SK-N-SH (cell line): ENCODE measurements at regions not wholly inside any gene's neighbourhood (a gene's known extent, or its start where the extent isn't known, plus 50 kb on each side); places are given as distances from the start of the nearest gene placed in this dataset.

ENCODE experiments used
- CTCF ChIA-PET: fragments of 300-600, 350-600 bp; formaldehyde crosslinking; extraction: SDS; loops from one replicate; lab custom pipeline; 2021; lab: Yijun Ruan, JAX
- POLR2A ChIA-PET: fragments of 350-600 bp; sonication (Branson Sonifier 250); formaldehyde crosslinking; extraction: SDS; loops from one replicate; lab custom pipeline; 2020; ENCODE audit warnings: antibody characterized with exemption, inconsistent platforms; lab: Yijun Ruan, JAX
- DNase-seq: peaks from one replicate; pipeline ENCODE4 v3.0.0; 2012
- H2AFZ ChIP-seq: fragments of 200-600 bp; sonication (generic); 2 replicates; pipeline ENCODE4 v1.8.1; 2016; ENCODE audit warnings: antibody characterized with exemption, mild to moderate bottlenecking, low read depth
- H3F3A ChIP-seq: fragments of 200-600 bp; sonication (generic); replicated peaks from 2 replicates; pipeline ENCODE3; 2016; ENCODE audit warnings: antibody characterized with exemption, mild to moderate bottlenecking; ENCODE audit not compliant: insufficient read depth
- H3K27ac ChIP-seq, 2 experiments: fragments of 200-500 bp in 1 of 2; fragments of 200-600 bp in 1 of 2; sonication (Bioruptor generic) in 1 of 2; sonication (generic), shearing (Covaris generic) in 1 of 2; 2 replicates each; pipeline versions ENCODE4 v1.5.1 to v1.6.1; 2014 to 2016; ENCODE audit warnings: low read depth in 2 of 2, inconsistent platforms in 1 of 2, low read length in 1 of 2, mild to moderate bottlenecking in 1 of 2, mixed read lengths in 1 of 2
- H3K27me3 ChIP-seq: fragments of 200-600 bp; sonication (generic), shearing (Covaris generic); 2 replicates; pipeline ENCODE4 v1.6.1; 2016; ENCODE audit warnings: mixed run types; ENCODE audit not compliant: insufficient read depth
- H3K36me3 ChIP-seq, 2 experiments: fragments of 200-500 bp in 1 of 2; fragments of 200-600 bp in 1 of 2; sonication (Bioruptor generic) in 1 of 2; sonication (generic) in 1 of 2; replicated peaks in 1 of 2; 2 replicates each; pipeline versions ENCODE3 to v1.5.1; 2014 to 2016; ENCODE audit warnings: low read length in 1 of 2, mild to moderate bottlenecking in 1 of 2; ENCODE audit not compliant: insufficient read depth in 2 of 2, control insufficient read depth in 1 of 2
- H3K4me1 ChIP-seq, 2 experiments: fragments of 200-500 bp in 1 of 2; fragments of 200-600 bp in 1 of 2; sonication (Bioruptor generic) in 1 of 2; sonication (generic), shearing (Covaris generic) in 1 of 2; 2 replicates each; pipeline versions ENCODE4 v1.5.1 to v1.6.1; 2014 to 2016; ENCODE audit warnings: low read depth in 1 of 2, low read length in 1 of 2, mixed run types in 1 of 2; ENCODE audit not compliant: insufficient read depth in 2 of 2, control insufficient read depth in 1 of 2
- H3K4me2 ChIP-seq: fragments of 200-600 bp; sonication (generic), shearing (Covaris generic); 2 replicates; pipeline ENCODE4 v1.6.1; 2017; ENCODE audit warnings: mixed run types
- H3K4me3 ChIP-seq, 2 experiments: fragments of 200-500 bp in 1 of 2; fragments of 200-600 bp in 1 of 2; sonication (Bioruptor generic) in 1 of 2; sonication (generic), shearing (Covaris generic) in 1 of 2; 2 replicates each; pipeline versions ENCODE4 v1.5.1 to v1.8.1; 2014 to 2016; ENCODE audit warnings: low read depth in 2 of 2, inconsistent platforms in 1 of 2, low read length in 1 of 2, mild to moderate bottlenecking in 1 of 2, mixed read lengths in 1 of 2, moderate library complexity in 1 of 2
- H3K79me2 ChIP-seq: fragments of 200-600 bp; sonication (generic); 2 replicates; pipeline ENCODE4 v1.8.1; 2017; ENCODE audit warnings: mild to moderate bottlenecking; ENCODE audit not compliant: insufficient read depth
- H3K9ac ChIP-seq: fragments of 200-600 bp; sonication (generic); 2 replicates; pipeline ENCODE4 v1.6.1; 2017; ENCODE audit warnings: mixed run types
- H3K9me2 ChIP-seq: fragments of 200-600 bp; sonication (generic); 2 replicates; pipeline ENCODE4 v1.6.1; 2017; ENCODE audit warnings: mixed run types
- H3K9me3 ChIP-seq: fragments of 200-600 bp; sonication (generic); 2 replicates; pipeline ENCODE4 v1.6.1; 2017; ENCODE audit warnings: mixed run types, mild to moderate bottlenecking, moderate library complexity
- H4K20me1 ChIP-seq: fragments of 200-600 bp; sonication (generic); 2 replicates; pipeline ENCODE4 v1.6.1; 2017; ENCODE audit warnings: mild to moderate bottlenecking, mixed run types; ENCODE audit not compliant: insufficient read depth
- ELF1 ChIP-seq: IDR thresholded peaks from 2 replicates; pipeline ENCODE4 v1.4.0; 2012
- FOSL2 ChIP-seq: IDR thresholded peaks from 2 replicates; pipeline ENCODE4 v1.4.0; 2012; ENCODE audit warnings: low read depth, mild to moderate bottlenecking, moderate library complexity, borderline replicate concordance
- FOXM1 ChIP-seq: IDR thresholded peaks from 2 replicates; pipeline ENCODE4 v1.4.0; 2012; ENCODE audit warnings: low read depth, mild to moderate bottlenecking
- NFIC ChIP-seq: IDR thresholded peaks from 2 replicates; pipeline ENCODE4 v1.4.0; 2012; ENCODE audit warnings: borderline replicate concordance
- RFX5 ChIP-seq: IDR thresholded peaks from 2 replicates; pipeline ENCODE4 v1.6.1; 2012; ENCODE audit warnings: mild to moderate bottlenecking, improper control_type of control experiment, low read length
- RXRA ChIP-seq: IDR thresholded peaks from 2 replicates; pipeline ENCODE4 v1.4.0; 2012; ENCODE audit warnings: low read depth, mild to moderate bottlenecking, borderline replicate concordance
- SMC3 ChIP-seq: IDR thresholded peaks from 2 replicates; pipeline ENCODE4 v1.6.1; 2012; ENCODE audit warnings: low read depth, low read length, improper control_type of control experiment
- TEAD4 ChIP-seq: IDR thresholded peaks from 2 replicates; pipeline ENCODE4 v1.4.0; 2012; ENCODE audit warnings: mild to moderate bottlenecking, borderline replicate concordance; ENCODE audit not compliant: insufficient read depth
- YY1 ChIP-seq: IDR thresholded peaks from 2 replicates; pipeline ENCODE4 v1.4.0; 2012; ENCODE audit warnings: low read depth, mild to moderate bottlenecking
- WGBS: methylation state at CpG from one replicate; pipeline ENCODE4 v1.1.6; 2017; ENCODE audit warnings: low lambda C conversion rate; 5-methylcytosine and 5-hydroxymethylcytosine counted together
- TF ChIP-seq, protein P1 (sequence below): IDR thresholded peaks from 2 replicates; pipeline ENCODE4 v1.4.0; 2012; ENCODE audit warnings: low read depth
- TF ChIP-seq, protein P2 (sequence below): IDR thresholded peaks from 2 replicates; pipeline ENCODE4 v1.4.0; 2012; ENCODE audit warnings: low read depth, borderline replicate concordance
- TF ChIP-seq, protein P3 (sequence below): IDR thresholded peaks from 2 replicates; pipeline ENCODE4; 2012

DNA sequence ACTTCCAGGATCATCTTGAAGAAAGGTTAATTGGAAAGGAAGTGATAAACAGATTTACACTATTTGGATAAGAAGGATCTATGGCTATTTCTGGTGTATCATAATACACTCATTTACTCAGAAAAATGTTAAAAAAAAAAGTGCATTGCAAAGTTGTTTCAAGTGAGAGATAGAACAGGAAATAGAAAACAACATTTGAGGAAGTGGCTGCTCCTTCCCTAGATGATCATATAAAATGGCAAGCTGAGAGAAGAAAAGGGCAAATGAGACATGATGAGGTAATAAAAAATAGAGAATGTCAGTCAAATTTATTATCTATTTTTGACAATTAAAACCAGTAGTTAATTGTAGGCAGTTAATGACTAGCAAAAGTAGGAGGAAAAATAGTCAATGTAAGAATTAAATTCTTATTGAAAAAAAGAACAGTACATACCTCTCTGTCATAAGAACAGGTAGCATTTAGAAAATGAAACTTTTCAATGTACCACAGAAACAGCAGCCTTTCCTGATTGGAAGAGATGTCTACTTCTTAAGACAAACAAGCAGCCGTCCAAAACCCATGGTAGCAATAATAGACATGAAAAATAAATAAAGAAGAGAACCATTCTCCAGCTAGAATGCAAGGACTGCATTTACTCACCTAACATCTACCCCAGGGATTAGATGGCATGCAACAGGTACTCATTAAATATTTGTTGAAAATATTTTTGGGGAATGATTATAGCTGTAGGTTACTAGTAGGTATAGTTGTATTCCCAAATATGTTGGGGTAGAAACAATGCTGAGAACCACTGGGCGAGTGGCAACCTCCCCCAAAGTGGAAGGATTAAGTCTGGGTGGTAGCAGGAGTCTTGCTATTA, 63.9 kb upstream of the GRIP1 start:
- Histone ChIP-seq H3K9ac (no peak overlapping the region), H3K9me2 (no peaks in the 10 kb centered on the region), H3K4me3 (no peak overlapping the region), H3K27me3 (no peaks in the 10 kb centered on the region), H3K79me2 (no peaks in the 10 kb centered on the region), H3F3A (no peaks in the 10 kb centered on the region), H3K4me1 (no peaks in the 10 kb centered on the region), H2AFZ (no peak overlapping the region), H4K20me1 (no peaks in the 10 kb centered on the region), H3K36me3 (no peaks in the 10 kb centered on the region), H3K4me2 (no peak overlapping the region), H3K9me3 (no peaks in the 10 kb centered on the region), H3K27ac (no peak overlapping the region)
- ChIA-PET POLR2A (no interaction called here), CTCF (no interaction called here)
- DNase-seq: no peak
- TF ChIP-seq TEAD4: no peak
- TF ChIP-seq FOSL2: no peak
- no peak for TF ChIP-seq YY1
- TF ChIP-seq, protein P1, sequence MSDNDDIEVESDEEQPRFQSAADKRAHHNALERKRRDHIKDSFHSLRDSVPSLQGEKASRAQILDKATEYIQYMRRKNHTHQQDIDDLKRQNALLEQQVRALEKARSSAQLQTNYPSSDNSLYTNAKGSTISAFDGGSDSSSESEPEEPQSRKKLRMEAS: no peak
- no peak for TF ChIP-seq RXRA
- no peak for TF ChIP-seq FOXM1
- no peak for TF ChIP-seq SMC3
- TF ChIP-seq, protein P2, sequence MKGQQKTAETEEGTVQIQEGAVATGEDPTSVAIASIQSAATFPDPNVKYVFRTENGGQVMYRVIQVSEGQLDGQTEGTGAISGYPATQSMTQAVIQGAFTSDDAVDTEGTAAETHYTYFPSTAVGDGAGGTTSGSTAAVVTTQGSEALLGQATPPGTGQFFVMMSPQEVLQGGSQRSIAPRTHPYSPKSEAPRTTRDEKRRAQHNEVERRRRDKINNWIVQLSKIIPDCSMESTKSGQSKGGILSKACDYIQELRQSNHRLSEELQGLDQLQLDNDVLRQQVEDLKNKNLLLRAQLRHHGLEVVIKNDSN: no peak
- TF ChIP-seq, protein P3, sequence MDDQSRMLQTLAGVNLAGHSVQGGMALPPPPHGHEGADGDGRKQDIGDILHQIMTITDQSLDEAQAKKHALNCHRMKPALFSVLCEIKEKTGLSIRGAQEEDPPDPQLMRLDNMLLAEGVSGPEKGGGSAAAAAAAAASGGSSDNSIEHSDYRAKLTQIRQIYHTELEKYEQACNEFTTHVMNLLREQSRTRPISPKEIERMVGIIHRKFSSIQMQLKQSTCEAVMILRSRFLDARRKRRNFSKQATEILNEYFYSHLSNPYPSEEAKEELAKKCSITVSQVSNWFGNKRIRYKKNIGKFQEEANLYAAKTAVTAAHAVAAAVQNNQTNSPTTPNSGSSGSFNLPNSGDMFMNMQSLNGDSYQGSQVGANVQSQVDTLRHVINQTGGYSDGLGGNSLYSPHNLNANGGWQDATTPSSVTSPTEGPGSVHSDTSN: no peak
- TF ChIP-seq NFIC: no peak
- TF ChIP-seq RFX5: no peak
- 11% methylated on average over 2 of the region's 2 CpGs for WGBS

DNA sequence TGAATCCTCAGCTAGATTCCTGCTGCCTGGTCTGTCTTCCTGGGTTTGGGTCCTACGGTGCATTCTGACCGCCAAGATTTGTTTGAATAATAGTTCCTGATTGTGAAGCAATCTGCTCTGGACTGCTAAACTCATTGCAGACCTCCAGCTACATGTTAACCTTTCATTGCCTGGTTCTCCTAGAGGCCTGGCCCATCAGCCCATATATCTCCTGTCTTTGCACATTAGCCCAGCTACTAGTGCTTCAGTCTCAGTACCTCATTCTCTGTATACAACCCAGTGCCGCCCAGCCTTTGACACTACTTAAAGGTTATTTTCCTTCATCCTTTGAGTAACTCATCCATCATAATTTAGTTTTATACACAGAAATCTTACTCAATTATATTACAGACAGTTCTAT, 65.6 kb upstream of the GRIP1 start:
- CTCF ChIA-PET: no interaction called here

More for the DNA sequence above, 65.6 kb upstream of the GRIP1 start:
- Histone ChIP-seq H3K9ac (no peak overlapping the region), H4K20me1 (no peaks in the 10 kb centered on the region), H2AFZ (no peak overlapping the region), H3K4me3 (no peak overlapping the region), H3F3A (no peaks in the 10 kb centered on the region), H3K9me2 (no peaks in the 10 kb centered on the region), H3K27me3 (no peaks in the 10 kb centered on the region), H3K4me1 (no peaks in the 10 kb centered on the region), H3K79me2 (no peaks in the 10 kb centered on the region), H3K4me2 (no peak overlapping the region), H3K27ac (no peak overlapping the region), H3K9me3 (no peaks in the 10 kb centered on the region), H3K36me3 (no peaks in the 10 kb centered on the region)
- POLR2A ChIA-PET: no interaction called here
- TF ChIP-seq ELF1: no peak
- 50% methylated on average over 3 of the region's 3 CpGs for WGBS
- DNase-seq: no peak
